Adrenal gland (tissue), 5 donors: ENCODE measurements at regions not wholly inside any gene's neighbourhood (a gene's known extent, or its start where the extent isn't known, plus 50 kb on each side); places are given as distances from the start of the nearest gene placed in this dataset.

ENCODE experiments used
- POLR2A ChIP-seq, 2 donors: fragments of 450-650 bp; IDR thresholded peaks; one replicate each; pipeline ENCODE4 v1.6.1; 2017; ENCODE audit warnings: antibody characterized with exemption in 2 of 2, mild to moderate bottlenecking in 2 of 2, moderate library complexity in 1 of 2
- TF ChIP-seq, protein P1 (sequence below), 6 experiments: fragments of 450-650 bp in 4 of 6; fragments of 200-600 bp in 2 of 6; sonication (generic) in 1 of 6; IDR thresholded peaks; 1 replicate in 5 of 6; 2 replicates in 1 of 6; pipeline versions ENCODE4 v1.5.1 to v1.8.0; 2016 to 2021; ENCODE audit warnings: antibody characterized with exemption in 6 of 6, mild to moderate bottlenecking in 2 of 6, moderate library complexity in 1 of 6
- donor health status: DM: no; HTN: no; CAD: no.

DNA sequence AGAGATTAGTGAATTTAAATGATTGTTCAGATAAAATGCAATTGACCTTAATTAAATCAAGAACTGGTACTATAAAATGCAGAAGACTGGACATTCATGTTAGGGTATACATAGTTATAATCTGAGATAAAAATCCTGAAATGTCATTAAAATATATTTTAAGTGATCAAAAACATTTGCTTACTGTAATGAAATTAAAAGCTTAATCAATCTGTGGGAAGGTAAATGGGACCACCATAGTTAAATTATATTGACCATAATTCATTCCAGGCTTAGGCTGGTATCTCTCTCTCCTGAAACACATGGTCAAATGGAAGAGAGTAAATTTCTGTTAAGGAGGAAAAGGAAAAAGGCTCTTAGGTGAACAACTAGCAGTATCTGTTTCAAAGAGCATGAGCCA, 474.4 kb downstream of the C4orf33 start:
- TF ChIP-seq, protein P1, sequence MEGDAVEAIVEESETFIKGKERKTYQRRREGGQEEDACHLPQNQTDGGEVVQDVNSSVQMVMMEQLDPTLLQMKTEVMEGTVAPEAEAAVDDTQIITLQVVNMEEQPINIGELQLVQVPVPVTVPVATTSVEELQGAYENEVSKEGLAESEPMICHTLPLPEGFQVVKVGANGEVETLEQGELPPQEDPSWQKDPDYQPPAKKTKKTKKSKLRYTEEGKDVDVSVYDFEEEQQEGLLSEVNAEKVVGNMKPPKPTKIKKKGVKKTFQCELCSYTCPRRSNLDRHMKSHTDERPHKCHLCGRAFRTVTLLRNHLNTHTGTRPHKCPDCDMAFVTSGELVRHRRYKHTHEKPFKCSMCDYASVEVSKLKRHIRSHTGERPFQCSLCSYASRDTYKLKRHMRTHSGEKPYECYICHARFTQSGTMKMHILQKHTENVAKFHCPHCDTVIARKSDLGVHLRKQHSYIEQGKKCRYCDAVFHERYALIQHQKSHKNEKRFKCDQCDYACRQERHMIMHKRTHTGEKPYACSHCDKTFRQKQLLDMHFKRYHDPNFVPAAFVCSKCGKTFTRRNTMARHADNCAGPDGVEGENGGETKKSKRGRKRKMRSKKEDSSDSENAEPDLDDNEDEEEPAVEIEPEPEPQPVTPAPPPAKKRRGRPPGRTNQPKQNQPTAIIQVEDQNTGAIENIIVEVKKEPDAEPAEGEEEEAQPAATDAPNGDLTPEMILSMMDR (IDR thresholded peaks at IDR 0.05): no peak
- TF ChIP-seq POLR2A (IDR thresholded peaks at IDR 0.05): no peak
